HG03432 (cell line): ENCODE measurements at regions not wholly inside any gene's neighbourhood (a gene's known extent, or its start where the extent isn't known, plus 50 kb on each side); places are given as distances from the start of the nearest gene placed in this dataset.
"Not testable (repeated sequence)": the region's sequence is repeated elsewhere in the genome, so short reads cannot be mapped to it uniquely, and the experiment has no call there.

Source experiments
- ATAC-seq: cut with Tn5 transposase; IDR thresholded peaks from one replicate; pipeline ENCODE4 v1.9.1; 2021; ENCODE audit warnings: mild to moderate bottlenecking, moderate library complexity; ENCODE audit not compliant: unreplicated experiment

DNA sequence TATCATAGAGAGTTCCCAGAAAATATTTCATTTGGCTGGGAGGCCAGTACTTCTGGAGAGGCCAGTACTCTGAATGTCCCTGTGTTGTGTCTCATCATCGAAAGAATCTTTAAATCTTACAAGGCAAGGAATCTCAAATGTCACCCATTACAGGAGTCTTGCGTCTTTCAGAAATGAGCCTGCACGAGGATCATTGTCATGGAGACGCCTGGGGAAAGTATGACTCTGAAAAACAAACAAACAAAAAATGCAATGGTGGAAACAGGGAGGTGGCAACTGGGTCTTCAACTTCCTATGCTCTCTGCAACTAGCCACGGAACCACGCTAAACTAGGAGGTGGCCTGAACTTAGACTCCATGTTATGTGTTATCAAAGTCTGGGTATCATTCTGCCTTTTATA is 804.6 kb downstream of the EPHA3 start:
- no peak for ATAC-seq

DNA sequence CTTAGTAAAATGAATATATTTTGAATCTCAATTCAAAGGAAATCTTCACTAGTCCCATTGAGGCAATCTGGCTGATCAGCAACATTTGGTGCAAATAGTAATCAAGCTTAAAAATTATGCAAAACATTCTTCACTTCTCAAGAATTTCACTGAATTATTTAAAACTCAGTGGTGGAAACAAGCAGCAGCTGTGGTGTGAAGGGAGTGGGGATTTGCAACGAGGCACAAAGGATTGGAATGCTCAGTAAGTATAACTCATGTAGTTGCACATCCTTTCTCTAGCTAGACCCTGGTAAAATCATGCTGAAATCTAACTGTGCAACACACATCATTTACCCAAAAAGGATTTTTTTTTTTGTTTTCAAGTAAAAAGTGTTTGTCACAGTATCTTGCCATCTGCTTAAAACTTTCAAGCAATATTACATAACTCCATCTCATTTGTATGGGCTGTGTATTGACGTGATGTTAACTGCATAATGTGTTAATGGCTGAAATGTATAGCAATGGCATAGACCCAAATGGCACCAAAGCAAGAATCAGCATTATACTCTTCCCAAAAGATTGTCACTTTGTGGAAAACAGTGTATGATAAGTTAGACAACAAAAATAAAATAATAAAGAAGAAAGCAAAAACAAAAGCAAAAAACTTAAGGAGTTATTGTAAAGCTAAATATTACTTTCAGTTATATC is 816.6 kb downstream of the EPHA3 start:
- no peak for ATAC-seq

DNA sequence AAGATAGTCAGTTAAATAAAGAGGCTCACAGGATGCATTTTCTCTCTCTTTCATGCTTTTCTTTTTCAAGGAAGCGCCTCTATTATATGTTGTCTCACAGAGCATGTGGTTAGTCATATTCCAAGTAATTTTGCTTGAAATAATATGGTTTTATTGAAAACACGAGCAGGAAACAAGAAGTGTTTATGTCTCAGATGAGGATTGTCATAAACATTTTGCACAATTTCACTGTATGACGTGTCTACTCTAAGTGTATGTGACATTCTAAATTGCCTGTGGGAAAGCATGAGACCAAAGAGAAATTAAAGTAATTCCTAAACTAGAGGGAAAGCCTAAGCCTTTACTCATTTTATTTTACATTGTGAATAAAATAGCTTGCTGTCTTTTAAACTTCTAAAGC is 818.6 kb downstream of the EPHA3 start:
- ATAC-seq, result no peak

DNA sequence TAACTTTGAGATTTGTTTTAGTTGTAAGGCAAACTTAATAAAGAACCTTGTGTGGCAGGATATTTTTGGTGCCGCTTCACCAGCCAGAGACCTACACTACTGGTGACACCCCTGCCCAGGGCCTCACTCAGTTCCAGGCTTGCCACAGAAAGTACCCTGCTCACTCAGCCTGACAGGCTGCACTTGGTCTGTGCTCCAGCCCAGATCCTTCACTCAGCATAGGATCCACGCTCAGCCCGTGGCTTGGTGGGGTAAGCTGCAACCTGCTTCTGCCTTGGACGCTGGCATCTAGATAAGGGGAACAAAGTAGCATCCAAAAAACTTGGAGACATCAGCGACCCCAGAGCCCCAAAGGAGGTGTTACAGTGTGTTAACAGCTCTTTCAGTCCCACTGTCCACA is 825.5 kb downstream of the EPHA3 start:
- ATAC-seq, result no peak

DNA sequence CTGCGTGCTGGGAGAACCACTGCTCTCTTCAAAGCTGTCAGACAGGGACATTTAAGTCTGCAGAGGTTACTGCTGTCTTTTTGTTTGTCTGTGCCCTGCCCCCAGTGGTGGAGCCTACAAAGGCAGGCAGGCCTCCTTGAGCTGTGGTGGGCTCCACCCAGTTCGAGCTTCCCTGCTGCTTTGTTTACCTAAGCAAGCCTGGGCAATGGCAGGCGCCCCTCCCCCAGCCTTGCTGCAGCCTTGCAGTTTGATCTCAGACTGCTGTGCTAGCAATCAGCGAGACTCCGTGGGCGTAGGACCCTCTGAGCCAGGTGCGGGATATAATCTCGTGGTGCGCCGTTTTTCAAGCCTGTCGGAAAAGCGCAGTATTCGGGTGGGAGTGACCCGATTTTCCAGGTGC is 837.0 kb downstream of the EPHA3 start:
- not testable (repeated sequence) for ATAC-seq

DNA sequence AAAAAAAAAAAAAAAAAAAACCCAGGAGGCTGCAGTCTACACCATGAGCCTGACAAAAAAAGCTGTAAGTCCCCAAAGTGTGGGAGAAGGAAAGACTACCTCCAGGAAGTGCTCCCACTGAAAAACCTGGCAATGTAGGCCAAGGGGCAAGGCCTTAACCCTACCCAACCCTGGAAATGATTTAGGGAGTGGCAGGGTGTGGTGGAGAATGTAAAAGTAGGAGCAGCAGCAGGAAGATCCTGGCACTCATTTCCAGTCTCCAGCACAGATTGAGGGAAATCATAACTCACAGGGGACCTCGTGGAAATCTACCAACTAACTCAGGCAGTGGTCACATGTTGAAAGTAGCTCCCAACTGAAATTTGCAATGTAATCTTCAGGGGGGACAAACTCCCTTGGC is 839.5 kb downstream of the EPHA3 start:
- ATAC-seq, result no peak

DNA sequence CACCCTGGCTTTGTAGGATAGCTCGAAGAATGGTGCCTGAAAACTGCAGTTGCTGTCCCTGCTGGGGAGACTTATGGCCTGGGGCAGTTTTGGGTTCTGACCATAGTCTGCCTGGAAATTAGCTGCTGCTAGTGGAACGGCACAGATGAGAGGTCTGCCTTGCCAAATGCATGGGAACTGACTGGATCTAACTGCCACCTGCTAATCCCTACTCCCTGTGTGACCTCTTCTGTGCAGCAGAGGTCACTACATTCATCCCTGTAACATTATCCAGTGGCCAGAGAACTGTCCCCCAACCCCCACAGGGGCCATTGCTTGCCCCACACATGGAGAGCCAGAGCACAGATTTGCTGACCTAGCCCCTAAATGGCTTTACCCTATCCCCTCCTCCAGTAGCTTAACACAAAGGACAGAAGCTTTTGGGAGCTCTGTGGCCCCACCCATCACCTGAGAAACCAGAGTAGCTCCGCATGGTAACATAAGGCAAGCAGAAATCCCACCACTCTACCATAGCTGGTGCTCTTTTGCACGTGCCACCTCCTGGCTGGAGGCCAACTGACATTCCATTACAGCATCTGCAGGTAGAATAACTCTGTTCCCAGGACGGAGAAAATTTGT is 840.0 kb downstream of the EPHA3 start:
- ATAC-seq, result no peak

DNA sequence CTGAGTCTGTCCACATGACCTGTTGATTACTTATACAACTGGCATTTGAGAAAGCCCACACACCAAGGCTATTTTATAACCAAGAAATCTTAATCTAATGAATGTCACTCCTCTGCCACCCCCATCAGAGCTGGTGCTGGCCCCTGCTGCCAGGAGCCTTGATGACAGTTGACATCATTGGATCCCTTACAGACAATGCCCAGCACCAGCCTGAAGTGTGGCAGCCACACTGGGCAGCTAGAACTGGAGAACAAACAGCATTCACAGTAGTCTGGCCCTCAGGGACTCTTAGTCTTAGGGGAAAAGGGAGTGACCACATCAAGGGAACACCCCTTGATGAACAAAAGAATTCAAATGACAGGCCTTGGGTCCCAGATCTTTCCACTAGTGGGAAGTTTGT is 840.6 kb downstream of the EPHA3 start:
- no peak for ATAC-seq

DNA sequence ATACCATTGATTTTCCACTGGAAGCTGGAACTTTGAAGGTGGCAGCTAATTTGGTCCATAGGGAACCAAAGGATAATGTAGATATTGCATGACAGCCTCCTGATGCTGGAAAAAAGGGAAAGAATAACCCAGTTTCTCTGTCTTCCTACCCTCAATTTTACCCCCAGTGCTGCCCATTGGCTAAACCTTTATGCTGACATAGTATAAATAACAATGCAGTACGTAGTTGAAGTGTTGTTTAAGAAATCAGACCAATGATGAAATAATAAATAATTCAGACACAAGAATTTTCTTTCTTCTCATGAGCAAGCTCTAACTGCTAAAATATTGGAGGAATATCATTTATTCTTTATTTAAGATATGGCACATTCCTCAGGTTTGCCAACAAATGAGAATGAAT is 843.4 kb downstream of the EPHA3 start:
- no peak for ATAC-seq

DNA sequence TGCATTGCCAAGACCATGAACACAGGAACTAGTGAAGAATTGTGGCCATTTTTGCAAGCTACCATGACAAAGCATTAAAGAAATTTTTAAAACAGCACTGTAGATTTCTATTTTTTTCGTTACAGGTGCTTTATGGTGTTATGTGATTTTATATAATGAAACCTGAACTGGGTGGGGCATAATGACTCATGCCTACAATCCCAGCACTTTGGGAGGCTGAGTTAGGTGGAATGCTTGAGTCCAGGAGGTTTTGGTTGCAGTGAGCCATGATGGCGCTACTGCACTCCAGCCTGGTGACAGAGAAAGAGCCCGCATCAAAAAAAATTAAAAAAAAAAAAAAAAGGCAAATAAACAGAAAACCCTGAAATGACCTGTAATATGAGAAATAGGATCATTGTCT is 846.7 kb downstream of the EPHA3 start:
- no peak for ATAC-seq

DNA sequence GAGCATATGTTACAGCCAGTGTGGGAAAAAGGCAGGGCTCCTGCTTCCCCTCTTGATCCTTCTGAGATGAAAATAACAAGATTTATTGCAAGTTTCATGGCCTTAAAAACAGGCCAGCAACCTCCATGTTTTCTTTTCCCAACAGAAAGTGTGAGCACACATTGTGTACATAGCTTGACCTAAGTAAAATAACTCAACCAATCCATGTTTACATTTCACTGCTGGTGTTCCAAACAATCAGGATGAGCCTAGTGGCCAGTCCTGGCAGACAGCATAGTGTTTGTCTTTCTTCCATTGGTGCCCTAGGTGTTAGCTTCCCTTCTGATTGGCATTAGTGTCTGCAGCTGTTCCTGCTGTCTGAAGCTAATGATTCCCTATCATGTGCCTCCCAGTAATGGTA is 847.7 kb downstream of the EPHA3 start:
- ATAC-seq, result no peak

DNA sequence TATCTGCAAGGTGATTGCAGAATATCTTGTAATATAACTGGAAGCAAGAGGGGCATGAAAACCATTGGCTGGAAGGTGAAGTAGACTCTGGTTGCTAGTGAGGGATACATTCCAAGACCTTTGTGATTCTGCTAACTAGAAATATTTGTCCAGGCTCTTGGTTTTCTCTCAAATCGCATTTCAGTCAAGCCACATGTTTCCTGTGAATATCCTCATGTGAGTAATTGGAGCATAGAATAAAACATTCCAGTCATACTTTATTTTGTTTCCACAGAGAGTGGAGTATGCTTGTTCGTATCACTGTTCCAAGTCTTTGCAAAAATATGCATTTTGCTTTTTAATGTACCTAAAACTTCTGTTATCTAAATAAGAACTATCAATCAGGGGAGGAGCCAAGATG is 850.0 kb downstream of the EPHA3 start:
- ATAC-seq, result no peak

DNA sequence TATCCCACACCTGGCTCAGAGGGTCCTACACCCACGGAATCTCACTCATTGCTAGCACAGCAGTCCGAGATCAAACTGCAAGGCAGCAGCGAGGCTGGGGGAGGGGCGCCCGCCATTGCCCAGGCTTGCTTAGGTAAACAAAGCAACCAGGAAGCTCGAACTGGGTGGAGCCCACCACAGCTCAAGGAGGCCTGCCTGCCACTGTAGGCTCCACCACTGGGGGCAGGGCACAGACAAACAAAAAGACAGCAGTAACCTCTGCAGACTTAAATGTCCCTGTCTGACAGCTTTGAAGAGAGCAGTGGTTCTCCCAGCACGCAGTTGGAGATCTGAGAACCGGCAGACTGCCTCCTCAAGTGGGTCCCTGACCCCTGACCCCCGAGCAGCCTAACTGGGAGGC is 850.7 kb downstream of the EPHA3 start:
- ATAC-seq, result not testable (repeated sequence)

DNA sequence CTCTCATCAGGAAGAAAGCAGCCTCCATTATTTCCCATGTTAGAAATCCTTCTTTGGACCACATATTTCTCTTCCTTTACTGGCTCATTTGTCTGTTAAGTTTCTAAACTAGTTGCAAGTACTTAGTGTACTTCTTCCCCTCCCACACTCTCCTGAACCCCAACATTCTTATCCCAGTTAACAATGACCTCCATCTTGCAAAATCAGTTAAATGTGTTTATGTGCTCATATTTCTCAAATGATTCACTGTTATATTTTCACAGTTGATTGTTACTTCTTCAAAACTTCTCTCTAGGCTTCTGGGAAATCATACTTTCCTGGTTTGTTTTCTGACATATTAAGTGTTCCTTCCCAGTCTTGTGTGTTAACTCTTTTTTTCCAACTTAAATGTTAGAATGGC is 856.9 kb downstream of the EPHA3 start:
- ATAC-seq, result no peak

DNA sequence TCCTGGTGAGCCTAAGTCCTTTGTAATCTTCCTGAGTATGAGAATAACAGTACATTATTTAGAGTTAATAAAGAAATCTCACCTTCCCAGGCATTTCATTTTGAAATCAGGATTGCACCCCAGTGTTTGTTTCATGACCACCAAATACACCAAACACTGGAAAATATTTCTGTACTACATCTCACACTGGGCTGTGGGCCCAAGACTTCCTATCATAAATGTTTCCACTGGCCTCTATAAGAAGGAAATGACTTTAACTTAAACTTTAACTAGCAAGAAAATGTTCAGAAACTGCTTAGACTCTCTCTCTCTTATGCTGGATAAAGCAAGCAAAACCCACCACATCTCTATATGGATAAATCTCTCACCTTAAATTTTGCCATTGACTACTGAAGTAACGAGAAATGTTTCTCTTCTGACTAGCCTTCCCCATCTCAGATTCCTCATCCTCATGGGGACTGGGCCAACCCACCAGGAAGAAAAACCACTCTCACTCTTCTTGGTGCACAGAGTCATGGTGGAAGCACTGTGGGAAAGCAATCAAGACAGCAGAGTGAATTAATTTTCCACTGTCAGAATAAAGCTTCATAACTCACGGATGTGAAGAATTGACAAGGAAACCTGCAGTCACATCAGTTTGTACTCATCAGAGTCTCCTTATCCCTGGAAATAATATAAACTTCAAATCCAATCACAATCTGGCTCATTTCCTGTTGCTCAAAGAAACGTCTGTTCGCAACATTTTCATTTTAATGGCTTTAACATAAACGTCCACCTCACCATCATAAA is 859.6 kb downstream of the EPHA3 start:
- ATAC-seq, result no peak

DNA sequence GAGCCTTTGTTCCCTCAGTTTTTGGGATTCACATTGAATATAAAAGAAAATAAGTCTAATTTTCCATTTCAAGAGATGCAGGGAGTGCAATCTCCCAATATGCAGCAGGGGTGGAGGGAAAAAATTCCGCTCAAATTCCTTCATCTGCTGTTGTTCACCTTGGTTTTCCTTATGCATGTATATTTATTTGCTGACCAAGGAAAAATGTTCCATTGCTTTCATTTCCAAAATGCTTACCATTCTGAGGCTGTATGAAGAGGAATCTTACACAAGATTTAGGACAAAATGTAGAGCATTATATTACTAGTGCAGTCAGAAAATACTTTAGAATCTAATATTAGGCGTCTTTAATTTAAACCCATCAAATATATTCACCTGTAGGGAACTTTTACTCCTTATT is 863.9 kb downstream of the EPHA3 start:
- no peak for ATAC-seq

DNA sequence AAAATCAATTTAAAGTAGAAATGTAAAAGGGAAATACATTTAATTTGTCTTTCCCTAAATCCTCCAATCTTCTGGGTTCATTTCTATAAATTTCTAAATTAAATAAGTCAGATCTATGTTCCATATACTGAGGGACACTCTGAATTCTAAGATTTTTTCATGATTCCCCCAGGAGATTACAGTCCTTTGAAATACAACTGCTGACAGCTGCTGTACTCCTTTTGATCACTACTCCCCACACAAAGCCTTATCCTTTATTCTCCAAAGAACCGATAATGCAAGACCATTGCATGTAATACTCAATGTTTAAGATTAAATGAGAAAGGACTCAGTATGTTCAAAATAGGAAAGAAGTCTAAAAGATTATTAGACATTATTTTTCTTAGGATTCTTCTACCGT is 865.7 kb downstream of the EPHA3 start:
- no peak for ATAC-seq

DNA sequence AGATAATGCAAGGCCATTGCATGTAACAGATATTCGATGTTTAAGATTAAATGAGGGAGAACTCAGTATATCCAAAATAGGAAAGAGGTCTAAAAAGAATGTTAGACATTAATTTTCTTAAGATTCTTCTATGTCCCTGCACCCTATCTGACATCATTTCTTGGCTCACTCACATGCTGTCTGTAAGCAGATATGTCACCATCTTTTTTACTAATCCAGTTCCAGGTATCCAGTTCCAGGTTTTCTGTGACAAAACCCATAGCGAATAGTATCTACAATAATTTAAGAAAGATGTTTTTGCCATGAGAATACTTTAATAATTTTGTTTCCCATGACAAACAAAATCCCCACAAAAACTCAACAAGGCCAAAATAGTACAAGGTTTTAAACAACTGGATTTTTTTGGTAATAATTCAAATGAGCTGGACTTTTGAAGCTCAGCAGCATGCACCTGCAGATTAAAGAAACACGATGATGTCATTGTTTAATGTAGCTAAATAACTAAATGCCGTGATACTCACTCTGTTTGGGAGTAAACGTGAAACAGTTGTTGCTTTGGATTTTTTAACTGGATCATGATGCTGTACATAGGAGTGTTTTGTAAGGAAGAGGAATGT is 867.6 kb downstream of the EPHA3 start:
- no peak for ATAC-seq

DNA sequence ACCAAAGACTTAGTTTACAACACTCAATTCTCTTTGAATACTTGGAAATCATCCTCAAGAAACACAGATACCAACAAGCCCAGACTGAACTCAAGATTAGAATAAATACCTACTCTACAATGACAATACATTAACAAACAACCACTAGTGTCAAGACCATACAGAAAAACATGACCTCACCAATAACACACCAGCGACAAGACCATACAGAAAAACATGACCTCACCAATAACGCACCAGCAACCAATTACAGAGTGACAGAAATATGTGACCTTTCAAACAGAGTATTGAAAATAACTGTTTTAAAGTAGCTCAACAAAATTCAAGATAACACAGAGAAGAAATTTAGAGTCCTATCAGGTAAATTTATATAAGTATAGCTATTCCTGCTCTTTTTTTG is 876.0 kb downstream of the EPHA3 start:
- no peak for ATAC-seq

DNA sequence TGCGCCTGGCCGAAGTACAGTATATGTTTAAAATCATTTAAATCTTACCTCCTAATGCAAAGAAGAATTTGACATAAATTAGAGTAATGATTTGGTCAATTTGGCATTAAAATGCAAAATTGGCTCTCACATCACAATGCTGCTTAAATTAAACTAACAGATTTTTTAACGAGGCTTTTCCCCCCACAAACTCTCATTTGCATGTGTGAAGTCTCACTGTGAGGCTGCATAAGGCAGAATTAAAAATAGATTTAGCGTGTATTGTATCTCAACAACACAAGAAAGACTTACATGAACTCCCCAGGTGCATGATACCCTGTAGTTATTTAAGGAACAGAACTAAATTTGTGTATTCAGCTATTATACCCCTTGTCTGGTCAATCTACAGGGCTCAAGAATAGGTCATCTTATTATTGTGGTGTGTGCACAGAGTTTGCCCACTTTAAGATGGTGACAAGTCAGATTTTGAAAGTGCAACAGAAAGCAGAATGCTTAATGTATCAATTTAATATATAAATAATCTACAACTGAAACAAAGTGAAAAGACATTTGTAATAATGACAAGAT is 897.9 kb downstream of the EPHA3 start:
- no peak for ATAC-seq

DNA sequence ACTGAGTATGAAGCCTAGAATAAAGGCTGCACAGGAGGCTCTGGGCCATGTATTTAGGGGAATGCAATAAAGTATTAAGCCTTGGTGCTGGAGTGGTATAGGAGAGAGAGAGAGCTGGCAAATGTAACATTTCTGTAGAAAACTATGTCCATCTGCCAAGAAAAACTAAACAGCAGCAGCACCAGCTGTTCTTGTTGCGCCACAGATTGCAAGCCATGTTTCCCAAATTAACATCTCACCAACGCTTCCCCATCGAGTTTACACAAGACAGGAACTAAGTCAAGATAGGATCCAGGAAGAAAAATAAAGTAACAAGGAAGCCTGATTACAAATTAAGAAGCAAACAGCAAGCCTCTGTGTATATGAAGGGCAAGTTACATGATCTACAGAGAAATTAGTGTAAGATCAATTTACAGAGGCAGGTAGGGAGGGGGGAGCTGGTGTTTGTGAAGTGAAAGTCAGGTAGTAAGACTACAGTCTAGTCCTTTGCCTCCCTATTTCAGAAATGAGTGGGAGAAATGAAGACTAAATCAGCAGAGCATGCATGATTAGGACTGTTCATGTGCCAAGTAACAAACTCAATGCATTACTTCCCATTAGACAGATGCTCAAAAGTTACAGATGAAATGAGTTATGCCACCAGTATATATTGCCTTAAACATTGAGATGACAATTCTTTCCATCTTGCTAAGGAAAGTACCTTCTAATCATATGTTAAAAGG is 900.5 kb downstream of the EPHA3 start:
- no peak for ATAC-seq
